ENCODE measurements at regions not wholly inside any gene's neighbourhood (a gene's known extent, or its start where the extent isn't known, plus 50 kb on each side); places are given as distances from the start of the nearest gene placed in this dataset.

- DNase-seq, result peak; percentile 93 to 96
Measured at GRCh38 chr13:80235166-80235966, 105.6 kb downstream of the SPRY2 start.

GRCh38 chr13:80227645-80228044, 113.3 kb downstream of the SPRY2 start:
- no peak for DNase-seq

- DNase-seq, result no peak
Measured at GRCh38 chr13:80226645-80227044, 114.3 kb downstream of the SPRY2 start.

- peak in 1 of 2 experiments; percentile 10 for DNase-seq
Measured at GRCh38 chr13:80224468-80224867, 116.5 kb downstream of the SPRY2 start.

- no peak for DNase-seq
Measured at GRCh38 chr13:80217614-80218456, 123.1 kb downstream of the SPRY2 start.

GRCh38 chr13:80215368-80215767, 125.6 kb downstream of the SPRY2 start:
- DNase-seq, result no peak

GRCh38 chr13:80214521-80214991, 126.4 kb downstream of the SPRY2 start:
- DNase-seq, result no peak

GRCh38 chr13:80214050-80214449, 126.9 kb downstream of the SPRY2 start:
- DNase-seq, result no peak

GRCh38 chr13:80213201-80213600, 127.7 kb downstream of the SPRY2 start:
- no peak for DNase-seq

- DNase-seq, result no peak
Measured at GRCh38 chr13:80211566-80211965, 129.4 kb downstream of the SPRY2 start.

- DNase-seq, result no peak
Measured at GRCh38 chr13:80204642-80205041, 136.3 kb downstream of the SPRY2 start.

GRCh38 chr13:80203496-80203895, 137.4 kb downstream of the SPRY2 start:
- no peak for DNase-seq

GRCh38 chr13:80201694-80202468, 139.0 kb downstream of the SPRY2 start:
- no peak for DNase-seq

GRCh38 chr13:80199585-80200292, 141.2 kb downstream of the SPRY2 start:
- no peak for DNase-seq

- DNase-seq, result no peak
Measured at GRCh38 chr13:80199067-80199466, 141.9 kb downstream of the SPRY2 start.

- DNase-seq, result no peak
Measured at GRCh38 chr13:80196756-80197155, 144.2 kb downstream of the SPRY2 start.

- DNase-seq, result no peak
Measured at GRCh38 chr13:80195649-80196048, 145.3 kb downstream of the SPRY2 start.

GRCh38 chr13:80189889-80190597, 150.9 kb downstream of the SPRY2 start:
- no peak for DNase-seq

GRCh38 chr13:80180740-80181355, 160.1 kb downstream of the SPRY2 start:
- DNase-seq, result no peak

GRCh38 chr13:80177327-80177726, 163.6 kb downstream of the SPRY2 start:
- DNase-seq, result no peak

- no peak for DNase-seq
Measured at GRCh38 chr13:80173224-80173623, 167.7 kb downstream of the SPRY2 start.
